Skin epidermis (tissue), 12 donors: ENCODE measurements at regions not wholly inside any gene's neighbourhood (a gene's known extent, or its start where the extent isn't known, plus 50 kb on each side); places are given as distances from the start of the nearest gene placed in this dataset.

ENCODE experiments used
- H3K27ac ChIP-seq, 21 experiments: fragments of 200-600 bp; sonication (generic) in 11 of 21; one replicate each; pipeline ENCODE4 v1.5.0; 2020; ENCODE audit warnings: mild to moderate bottlenecking in 3 of 21, inconsistent platforms in 2 of 21, moderate library complexity in 2 of 21
- H3K4me3 ChIP-seq, 7 experiments: fragments of 200-600 bp; sonication (generic) in 2 of 7; one replicate each; pipeline ENCODE4 v1.5.0; 2020; ENCODE audit warnings: inconsistent platforms in 2 of 7, mild to moderate bottlenecking in 2 of 7, moderate library complexity in 1 of 7

- Histone ChIP-seq H3K27ac (no peak overlapping the region), H3K4me3 (no peak overlapping the region)
Observed at GRCh38 chr7:24039991-24040624, 243.9 kb upstream of the NPY start.

GRCh38 chr7:24042028-24042427, 242.0 kb upstream of the NPY start:
- H3K27ac ChIP-seq, result no peak overlapping the region
- H3K4me3 ChIP-seq, result no peak overlapping the region

GRCh38 chr7:24049296-24049695, 234.7 kb upstream of the NPY start:
- no peak overlapping the region for H3K27ac ChIP-seq
- H3K4me3 ChIP-seq, result no peak overlapping the region

GRCh38 chr7:24050991-24051560, 232.9 kb upstream of the NPY start:
- Histone ChIP-seq H3K4me3 (no peak overlapping the region), H3K27ac (no peak overlapping the region)

- Histone ChIP-seq H3K4me3 (no peak overlapping the region), H3K27ac (no peak overlapping the region)
Observed at GRCh38 chr7:24051651-24052050, 232.3 kb upstream of the NPY start.

GRCh38 chr7:24052572-24053260, 231.3 kb upstream of the NPY start:
- Histone ChIP-seq H3K27ac (no peak overlapping the region), H3K4me3 (no peak overlapping the region)

GRCh38 chr7:24054236-24054635, 229.8 kb upstream of the NPY start:
- Histone ChIP-seq H3K27ac (no peak overlapping the region), H3K4me3 (no peak overlapping the region)

- H3K27ac ChIP-seq, result no peak overlapping the region
- H3K4me3 ChIP-seq, result no peak overlapping the region
Observed at GRCh38 chr7:24057243-24057642, 226.7 kb upstream of the NPY start.

- H3K4me3 ChIP-seq, result no peak overlapping the region
- H3K27ac ChIP-seq, result no peak overlapping the region
Observed at GRCh38 chr7:24058953-24059352, 225.0 kb upstream of the NPY start.

- Histone ChIP-seq H3K27ac (no peak overlapping the region), H3K4me3 (no peak overlapping the region)
Observed at GRCh38 chr7:24059775-24060174, 224.2 kb upstream of the NPY start.

GRCh38 chr7:24063721-24064120, 220.3 kb upstream of the NPY start:
- Histone ChIP-seq H3K27ac (no peak overlapping the region), H3K4me3 (no peak overlapping the region)

- Histone ChIP-seq H3K4me3 (no peak overlapping the region), H3K27ac (no peak overlapping the region)
Observed at GRCh38 chr7:24069751-24070150, 214.2 kb upstream of the NPY start.

- H3K4me3 ChIP-seq, result no peak overlapping the region
- no peak overlapping the region for H3K27ac ChIP-seq
Observed at GRCh38 chr7:24073651-24074420, 210.2 kb upstream of the NPY start.

GRCh38 chr7:24075426-24075810, 208.6 kb upstream of the NPY start:
- no peak overlapping the region for H3K27ac ChIP-seq
- no peak overlapping the region for H3K4me3 ChIP-seq

GRCh38 chr7:24082826-24083225, 201.2 kb upstream of the NPY start:
- H3K27ac ChIP-seq, result no peak overlapping the region
- H3K4me3 ChIP-seq, result no peak overlapping the region

- no peak overlapping the region for H3K4me3 ChIP-seq
- no peak overlapping the region for H3K27ac ChIP-seq
Observed at GRCh38 chr7:24102988-24103387, 181.0 kb upstream of the NPY start.

- no peak overlapping the region for H3K4me3 ChIP-seq
- no peak overlapping the region for H3K27ac ChIP-seq
Observed at GRCh38 chr7:24108906-24109376, 175.0 kb upstream of the NPY start.

GRCh38 chr7:24110056-24110455, 173.9 kb upstream of the NPY start:
- Histone ChIP-seq H3K27ac (no peak overlapping the region), H3K4me3 (no peak overlapping the region)

- Histone ChIP-seq H3K27ac (no peak overlapping the region), H3K4me3 (no peak overlapping the region)
Observed at GRCh38 chr7:24113506-24113905, 170.5 kb upstream of the NPY start.

GRCh38 chr7:24115661-24116060, 168.3 kb upstream of the NPY start:
- no peak overlapping the region for H3K4me3 ChIP-seq
- no peak overlapping the region for H3K27ac ChIP-seq
